ENCODE measurements at regions not wholly inside any gene's neighbourhood (a gene's known extent, or its start where the extent isn't known, plus 50 kb on each side); places are given as distances from the start of the nearest gene placed in this dataset.

DNA sequence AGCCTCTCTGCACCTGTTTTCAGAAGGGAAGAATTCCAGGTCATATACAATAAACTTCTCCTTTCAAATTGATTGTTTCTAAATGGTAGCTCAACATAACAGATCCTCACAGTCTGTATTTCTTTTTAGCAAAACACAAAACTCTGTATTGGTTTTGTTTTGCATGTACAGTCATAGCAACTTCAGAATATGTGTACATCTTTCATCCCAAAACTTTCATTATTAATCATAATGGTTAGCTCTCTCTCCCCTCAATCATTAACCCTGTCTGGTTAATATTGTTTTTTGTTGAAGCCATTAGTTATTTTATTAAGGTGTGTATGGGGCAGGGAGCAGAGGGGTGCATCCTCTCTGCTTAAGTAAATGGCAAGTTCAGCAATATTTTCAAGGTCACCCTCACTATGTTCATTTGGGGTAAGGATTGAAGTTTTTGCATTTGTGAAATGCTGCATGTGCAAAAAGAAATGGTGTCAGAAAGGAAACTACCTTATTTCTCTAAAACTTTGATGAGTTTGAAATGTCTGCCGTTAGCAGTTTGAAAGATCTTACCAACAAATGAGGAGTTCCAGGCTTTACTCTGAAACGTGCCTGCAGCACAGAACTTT lies 136.8 kb upstream of the BTBD3 start:
- no peak for DNase-seq (ENCODE audit: low read depth)

DNA sequence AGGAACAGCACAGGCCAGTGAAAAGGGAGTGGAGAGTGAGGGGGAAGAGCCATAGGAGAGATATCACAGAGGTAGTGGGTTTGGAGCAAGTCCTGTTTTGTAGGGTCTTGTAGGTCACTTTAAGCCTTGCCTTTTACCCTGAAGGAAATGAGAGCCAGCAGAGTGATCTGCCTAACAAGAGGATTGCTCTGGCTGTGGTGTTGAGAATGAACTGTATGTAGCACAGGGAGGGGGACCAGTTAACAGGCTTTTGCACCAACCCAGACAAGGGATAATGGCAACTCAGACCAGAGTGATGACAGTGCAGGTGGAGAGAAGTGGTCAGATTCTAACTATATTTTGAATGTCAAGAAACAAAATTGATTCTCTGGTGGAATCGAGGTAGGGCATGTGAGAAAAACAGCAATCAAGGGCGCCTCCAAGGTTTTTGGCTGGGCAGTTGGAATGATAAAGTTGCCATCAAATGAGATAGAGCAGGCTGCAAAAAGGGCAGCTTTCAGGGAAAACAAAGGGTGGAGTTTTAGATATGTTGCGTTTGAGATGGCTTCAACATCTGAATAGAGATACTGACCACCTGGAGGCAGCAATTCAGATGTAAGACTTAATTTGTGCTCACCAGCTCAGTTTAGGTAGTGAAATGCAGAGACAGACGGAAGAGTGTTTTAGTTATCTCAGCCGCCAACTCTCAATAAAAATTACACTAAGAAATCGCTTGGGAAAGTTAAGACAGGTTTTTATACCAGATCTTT lies 134.4 kb upstream of the BTBD3 start:
- no peak for DNase-seq (ENCODE audit: low read depth)

DNA sequence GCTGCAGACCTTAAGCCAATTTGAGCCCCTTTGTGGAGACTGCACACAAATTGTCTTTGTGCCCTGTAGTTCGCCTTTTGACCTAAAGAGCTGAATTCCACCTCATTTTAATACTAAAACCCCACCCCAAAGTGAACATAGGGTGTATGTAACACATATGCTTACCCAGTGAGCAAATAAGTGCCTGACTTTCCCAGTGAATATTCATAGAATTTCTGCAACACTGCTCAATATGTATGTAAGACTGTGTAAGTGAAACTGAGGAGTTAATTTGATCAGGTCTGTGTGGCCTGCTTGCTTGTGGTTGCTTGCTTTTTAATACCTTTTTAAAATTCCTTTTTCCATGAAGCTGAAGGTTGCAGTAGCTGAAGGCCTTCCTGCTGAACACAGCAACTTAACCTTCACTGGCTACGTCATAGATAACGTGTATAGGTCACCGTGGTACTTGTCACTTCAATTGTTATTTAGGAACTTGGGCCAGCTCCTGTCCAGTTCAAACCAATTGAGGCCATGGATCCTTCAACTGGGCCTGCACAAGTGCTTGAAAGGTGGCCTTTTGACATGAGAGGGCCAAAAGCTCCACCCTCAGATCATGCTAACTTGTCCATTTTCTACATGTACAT lies 131.7 kb upstream of the BTBD3 start:
- DNase-seq (ENCODE audit: low read depth) = no peak

DNA sequence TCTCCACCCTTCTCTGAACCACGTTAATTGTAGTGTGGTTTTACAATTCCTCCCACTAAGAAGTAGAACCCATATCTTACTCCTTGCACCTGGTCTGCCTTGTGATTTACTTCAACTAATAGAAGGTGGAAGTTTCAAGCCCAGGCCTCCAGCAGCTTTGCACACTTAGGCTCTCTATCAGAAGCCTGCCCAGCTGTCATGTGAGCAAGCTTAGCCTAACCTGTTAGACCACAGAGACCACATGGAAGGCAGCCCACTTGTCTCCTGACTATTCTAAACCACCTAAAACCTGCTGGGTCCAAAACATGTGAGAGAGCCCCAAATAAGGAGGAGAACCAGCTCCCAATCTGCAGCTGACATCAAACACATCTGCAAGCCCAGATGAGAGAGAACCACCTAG lies 127.6 kb upstream of the BTBD3 start:
- no peak for DNase-seq (ENCODE audit: low read depth)

DNA sequence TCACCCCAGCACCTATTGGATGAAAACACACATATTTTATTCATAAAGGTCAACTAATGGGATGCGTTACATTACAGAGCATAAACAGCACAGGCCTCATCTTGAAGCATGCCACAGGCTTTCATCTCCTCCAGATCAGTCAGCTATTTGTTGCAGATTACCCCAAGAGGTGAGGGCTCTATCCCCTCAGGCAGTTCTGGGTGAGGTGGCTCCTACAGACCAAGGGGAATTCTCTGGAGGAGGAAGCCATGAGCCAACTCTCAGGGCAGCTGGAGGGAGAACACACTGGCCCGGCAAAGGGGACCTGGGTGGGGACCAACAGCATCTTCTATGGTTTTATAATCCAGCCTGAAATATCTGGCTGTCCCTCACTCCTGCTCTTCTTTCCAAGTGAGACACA lies 126.4 kb upstream of the BTBD3 start:
- no peak for DNase-seq (ENCODE audit: low read depth)

DNA sequence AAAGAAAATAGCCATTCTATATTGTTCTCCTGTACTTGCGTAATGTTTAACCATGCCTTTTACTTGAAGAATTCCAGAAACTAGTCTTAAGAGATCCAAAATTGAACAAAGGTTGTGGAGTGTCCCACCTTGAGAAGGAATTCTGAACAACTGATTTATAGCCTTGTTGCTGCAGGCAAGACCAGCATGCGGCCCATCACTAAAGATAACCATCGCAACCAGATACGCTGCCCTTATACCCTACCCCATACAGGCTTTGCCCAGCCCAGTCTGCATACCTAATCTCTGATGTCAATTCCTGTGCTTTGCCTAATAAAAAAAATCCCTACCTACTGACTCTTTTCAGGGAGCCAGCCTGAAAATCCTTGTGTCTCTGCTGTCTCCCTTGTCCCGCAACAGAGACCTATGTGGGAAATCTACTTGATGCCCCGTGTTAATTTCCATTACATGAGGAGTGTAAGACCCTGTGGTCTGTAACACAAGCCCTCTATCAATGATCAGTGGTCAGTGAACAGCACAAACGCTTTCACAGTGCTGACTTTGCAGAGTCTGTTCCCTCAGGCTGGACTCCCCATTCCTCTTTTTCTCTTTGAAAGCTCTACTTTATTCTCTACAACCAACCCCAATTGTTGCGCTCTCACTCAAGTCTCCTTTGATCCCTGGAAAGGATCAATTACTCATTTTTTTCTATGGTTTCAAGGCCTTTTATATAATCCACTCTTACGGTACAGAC lies 125.7 kb upstream of the BTBD3 start:
- DNase-seq (ENCODE audit: low read depth) = no peak

DNA sequence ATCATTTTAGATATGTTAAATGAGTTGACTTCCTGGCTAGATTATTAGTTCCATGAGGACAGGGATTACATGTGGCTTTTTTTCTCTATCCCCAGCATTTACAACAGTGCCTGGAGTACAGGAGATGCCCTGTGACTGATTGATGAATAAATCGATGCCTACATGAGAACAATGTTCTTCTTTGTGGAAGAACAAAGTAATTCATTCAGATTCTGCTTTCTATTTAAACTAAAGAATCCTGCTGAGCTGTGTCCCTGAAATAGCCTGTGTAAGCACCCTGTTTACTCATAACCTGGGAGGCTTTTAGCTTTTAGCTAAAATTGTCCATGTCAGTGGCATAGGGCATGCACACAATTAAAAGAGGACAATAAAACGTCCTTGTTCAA lies 125.1 kb upstream of the BTBD3 start:
- DNase-seq (ENCODE audit: low read depth) = no peak

DNA sequence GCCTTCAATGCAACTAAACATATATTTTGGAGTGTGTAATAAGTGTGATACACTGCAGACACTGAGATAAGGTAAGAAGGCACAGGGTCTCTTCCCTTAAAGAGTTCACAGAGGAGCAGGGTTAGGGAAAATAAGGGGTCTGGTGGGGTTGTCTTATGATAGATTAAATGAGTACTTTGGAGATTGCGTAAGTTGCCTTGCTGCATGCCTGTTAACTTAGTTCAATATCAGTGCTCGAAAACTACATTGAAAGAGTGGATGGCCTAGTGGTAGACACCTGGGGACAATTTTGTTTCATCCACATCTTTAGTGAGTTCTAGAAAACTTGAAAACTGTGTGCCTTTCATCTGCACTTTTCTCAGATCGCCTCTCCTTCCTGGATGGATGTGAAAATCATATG lies 123.2 kb upstream of the BTBD3 start:
- DNase-seq (ENCODE audit: low read depth) = no peak

DNA sequence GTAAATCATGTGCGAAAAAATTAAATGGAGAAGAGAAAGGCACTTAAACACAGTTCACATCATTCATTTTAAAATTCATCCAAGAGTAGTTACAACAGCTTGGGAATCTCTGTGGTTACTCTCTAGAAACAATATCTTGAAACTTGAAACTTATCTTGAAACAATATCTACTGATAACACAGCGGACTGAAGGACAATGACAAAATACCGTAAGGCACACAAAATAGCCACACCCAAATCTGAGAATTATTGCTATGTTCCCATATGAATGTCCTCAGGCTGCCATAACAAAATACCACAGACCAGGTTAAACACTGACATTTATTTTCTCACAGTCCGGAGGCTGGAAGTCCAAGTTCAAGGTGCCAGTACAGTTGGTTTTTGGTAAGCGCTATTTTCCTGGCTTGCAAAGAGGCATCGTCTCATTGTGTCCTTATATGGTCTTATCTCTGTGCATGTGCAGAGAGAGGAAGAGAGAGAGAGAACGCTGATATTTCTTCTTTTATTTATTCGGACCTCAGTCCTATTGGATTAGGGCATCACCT lies 122.5 kb upstream of the BTBD3 start:
- DNase-seq (ENCODE audit: low read depth) = no peak

DNA sequence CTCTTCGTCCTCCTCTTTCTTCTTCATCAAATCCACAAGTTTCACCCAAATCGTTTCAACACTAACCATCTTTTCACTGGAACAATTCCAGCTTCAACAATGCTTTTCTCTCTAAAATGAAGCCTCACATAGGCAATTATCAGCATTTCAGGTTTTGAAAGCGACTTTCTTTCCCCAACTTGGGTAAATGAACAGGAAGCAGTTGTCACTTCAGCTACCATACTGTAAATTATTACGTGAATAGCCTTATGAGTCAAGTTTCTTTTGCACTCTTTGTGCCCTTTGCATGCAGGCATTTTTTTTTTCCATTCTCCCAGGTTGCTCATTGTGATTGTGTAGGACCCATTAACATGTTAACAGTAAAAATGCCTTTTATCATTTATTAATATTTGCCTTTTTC lies 121.7 kb upstream of the BTBD3 start:
- no peak for DNase-seq (ENCODE audit: low read depth)

DNA sequence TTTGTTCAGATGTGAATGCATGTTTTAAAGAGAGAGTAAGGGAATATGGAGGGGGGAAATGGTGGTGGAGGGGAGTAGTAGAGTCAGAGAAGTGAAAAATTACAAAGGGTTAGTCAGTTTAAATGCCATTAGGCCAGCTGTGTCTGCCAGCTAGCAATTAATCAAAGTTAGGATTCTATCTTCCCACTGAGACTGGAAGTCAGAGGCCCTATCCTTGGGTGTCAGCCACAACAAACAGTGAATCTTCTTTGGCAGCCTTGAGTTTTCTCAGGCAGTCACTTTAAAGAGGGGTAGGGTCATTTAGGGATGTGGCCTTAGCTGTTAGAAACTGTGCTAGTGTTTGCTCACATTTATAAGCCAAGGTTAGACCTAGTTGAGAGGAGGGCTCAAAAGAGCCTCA lies 120.5 kb upstream of the BTBD3 start:
- no peak for DNase-seq (ENCODE audit: low read depth)

DNA sequence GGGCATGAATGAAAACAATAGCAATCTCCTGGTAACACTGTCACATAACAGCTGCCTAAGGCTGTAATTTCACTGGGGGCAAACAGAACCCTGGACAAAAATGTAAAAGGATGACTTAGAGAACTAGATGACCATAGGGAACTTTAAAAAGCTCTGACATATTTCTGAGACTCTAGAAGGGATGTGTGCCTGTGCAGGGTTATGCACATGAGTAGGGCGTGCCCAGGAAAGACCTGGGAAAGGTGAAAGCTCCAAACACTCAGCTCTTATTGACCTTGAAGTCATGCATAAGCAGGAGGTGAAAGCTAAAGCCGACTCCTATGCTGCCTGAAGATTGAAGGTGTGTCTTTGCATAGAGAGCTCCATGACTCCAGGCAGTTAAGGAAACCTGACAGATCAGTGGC lies 118.4 kb upstream of the BTBD3 start:
- DNase-seq (ENCODE audit: low read depth) = no peak

DNA sequence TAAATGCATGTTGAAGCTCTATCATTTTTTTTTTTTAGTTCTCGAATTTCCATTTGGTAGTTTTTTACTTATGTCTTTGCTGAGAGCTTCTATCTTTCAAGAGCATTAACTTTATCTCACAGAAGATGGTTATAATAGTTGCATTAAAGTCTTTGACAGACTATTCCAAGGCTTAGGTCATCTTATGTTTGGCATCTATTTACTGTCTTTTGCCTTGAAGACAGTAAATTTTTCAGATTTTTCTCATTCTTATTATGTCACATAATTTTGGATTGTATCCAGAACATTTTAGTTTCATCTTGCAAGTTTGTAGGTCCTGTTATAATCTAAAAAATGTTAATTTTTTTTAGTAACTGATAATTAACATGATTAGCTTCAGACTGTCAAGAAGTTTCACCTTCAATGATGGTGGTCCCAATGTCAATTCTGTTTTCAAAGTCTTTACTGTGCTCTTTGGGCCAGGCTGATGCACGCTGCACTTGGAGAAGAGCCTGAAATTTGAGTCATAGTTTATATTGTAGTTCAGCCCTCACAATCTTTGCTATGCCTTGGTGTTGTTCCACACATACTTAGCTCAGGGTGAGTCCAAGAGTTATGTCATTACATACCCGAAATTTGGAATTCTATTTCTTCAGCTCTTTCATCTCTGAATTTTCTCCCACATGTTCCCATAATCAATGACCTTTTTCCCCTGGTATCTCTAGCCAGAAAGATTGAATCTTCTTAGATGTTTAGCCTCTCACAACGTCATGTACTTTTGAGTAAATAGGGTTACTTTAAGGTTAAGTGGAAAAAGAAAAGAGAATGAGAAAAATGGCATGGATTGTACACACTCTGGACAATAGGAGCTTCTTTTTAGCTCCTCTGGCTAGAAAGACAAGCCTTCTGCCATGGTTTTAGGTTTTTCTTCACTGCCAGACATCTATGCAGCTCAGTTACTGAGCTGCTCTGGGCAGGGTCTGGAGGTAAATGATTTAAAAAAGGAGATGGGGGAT lies 110.3 kb upstream of the BTBD3 start:
- DNase-seq (ENCODE audit: low read depth) = peak; percentile 80

DNA sequence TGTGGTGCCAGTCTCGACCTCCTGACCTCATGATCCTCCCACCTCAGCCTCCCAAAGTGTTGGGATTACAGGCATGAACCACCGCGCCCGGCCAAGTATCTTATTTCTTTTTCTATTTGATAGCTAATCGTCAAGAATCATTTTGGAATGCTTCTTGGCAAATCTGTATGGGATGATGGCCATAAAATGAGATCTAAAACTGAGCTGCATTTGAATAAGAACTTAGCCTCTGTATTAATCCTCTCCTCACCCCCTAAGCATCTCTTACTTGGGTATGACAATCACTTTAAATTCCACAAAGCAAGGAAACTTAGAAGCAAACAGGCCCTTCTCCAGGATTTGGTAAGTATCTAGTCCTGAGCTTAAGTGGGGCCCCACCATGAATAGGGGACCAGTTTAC lies 108.9 kb upstream of the BTBD3 start:
- no peak for DNase-seq (ENCODE audit: low read depth)

DNA sequence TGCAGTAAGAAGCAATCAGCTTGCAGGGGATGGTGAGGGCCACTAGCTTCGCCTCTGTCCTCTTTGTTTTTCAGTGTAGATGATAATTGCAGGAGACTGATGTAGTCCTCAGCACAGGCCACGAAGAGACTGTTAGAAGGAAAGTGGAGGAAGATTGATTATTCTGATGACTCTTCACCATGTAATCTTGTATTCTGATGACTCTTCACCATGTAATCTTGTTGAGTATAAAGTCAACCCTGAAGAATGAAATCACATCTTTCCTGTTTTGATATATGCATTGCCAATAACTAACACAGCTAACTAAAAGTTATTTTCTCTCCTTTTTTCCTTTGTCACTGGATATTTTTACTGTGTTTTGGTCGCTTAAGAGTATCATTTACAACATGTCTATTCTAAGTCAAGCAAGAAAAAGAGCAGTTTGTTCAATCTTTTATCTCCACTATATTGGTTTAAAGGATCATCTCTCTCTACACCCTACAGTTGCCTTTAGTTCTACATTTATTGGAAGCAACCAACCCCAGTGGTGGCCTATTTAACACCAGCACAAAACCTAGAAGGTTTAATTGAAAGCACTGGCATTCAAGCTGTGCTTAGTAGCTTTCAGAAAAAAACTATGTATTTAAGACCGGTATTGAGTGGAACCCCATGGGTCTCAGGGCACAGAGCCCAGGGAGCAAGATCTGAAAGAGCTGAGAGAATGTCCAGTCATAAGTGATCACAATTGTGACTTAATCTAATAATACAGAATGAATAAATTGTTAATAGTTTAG lies 107.2 kb upstream of the BTBD3 start:
- DNase-seq (ENCODE audit: low read depth) = no peak

DNA sequence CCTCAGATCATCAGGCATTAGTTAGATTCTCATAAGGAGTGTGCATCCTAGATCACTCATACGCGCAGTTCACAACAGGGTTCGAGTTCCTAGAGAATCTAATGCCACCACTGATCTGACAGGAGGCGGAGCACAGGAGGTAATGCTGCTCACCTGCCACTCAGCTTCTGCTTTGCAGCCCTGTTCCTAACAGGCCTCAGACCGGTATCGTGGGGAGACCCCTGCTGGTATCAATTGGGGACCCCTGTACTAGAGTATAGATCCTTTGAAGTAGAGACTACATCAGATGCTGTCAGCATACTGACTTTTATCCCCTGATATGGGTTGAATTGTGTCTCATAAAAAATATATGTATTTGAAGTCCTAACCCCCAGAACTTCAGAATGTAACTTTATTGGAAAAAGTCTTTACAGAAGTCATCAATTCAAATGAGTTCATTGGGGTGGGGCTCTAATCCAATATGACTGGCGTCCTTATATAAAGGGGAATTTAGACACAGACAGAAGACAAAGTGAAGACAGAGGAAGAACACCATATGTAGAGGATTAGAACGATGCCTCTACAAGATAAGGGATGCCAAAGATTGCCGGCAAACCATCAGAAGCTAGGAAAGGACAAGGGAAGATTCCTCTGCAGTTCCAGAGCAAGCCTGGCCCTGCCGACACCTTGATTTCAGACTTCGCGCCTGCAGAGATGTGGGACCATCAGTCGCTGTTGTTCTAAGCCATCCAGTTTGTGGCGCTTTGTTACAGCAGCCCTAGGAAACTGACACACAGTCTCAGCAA lies 104.4 kb upstream of the BTBD3 start:
- DNase-seq (ENCODE audit: low read depth) = no peak

DNA sequence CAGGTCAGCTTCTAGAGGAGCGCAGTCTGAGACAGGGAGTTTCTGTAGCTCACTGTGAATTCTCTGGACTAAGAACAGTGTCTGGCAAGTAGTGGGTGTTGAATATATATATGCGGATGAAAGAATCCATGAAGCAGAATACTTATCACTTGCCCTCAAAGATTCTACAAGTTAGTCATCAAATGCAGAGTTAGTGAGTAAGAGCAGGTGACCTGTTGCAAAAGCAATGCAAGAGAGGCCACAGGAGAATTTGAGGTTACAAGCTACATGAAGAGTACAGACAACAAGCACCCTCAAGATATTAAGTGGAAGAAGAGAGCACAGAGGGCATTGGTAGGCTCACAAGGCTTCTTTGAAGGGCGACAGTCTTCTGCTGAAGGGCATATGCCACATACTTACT lies 103.4 kb upstream of the BTBD3 start:
- no peak for DNase-seq (ENCODE audit: low read depth)

DNA sequence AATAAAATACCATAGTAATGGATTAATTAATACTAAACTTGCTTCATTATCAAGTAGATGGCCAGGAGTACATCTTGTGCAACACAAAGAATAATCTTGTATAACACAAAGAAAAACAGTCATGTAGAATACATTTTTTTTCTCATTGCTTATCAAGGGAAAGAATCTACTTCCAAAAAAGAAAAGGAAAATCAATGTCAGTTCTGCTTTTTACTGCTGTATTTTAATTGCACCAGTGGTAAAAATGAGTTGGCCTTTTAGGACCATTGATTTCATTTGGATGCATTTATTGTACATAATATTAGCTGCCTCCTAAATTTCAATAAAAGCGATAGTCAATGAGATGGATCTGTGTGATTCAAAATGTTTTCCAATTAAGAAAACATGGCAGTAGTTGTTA lies 96.9 kb upstream of the BTBD3 start:
- DNase-seq (ENCODE audit: low read depth) = no peak

DNA sequence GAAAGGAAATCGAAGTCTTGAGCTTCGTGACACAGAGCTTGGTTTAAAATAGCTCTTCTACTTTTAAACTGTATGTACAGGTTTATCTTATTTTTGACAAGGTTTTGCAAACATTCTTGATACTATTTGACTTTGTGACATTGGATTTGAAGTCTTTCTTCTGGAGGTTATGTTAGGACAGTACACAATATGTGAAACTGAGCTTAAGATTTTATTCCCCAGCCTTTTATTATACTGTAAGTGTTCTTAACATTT lies 95.2 kb upstream of the BTBD3 start:
- no peak for DNase-seq (ENCODE audit: low read depth)

DNA sequence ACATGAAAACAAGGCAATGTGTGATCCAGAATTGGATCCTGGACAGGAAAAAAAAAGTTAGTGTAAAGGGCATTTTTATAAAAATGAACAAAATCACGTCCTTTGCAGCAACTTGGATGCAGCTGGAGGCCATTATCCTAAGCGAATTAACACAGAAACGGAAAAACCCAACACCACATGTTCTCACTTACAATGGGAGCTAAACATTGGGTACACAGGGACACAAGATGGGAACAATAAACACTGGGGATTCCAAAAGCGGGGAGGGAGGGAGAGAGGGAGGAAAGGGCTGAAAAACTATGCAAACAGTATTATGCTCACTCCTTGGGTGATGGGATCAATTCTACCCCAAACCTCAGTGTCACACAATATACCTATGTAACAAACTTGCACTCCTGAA lies 91.4 kb upstream of the BTBD3 start:
- DNase-seq (ENCODE audit: low read depth) = no peak

Data from stromal cell of bone marrow (primary cell).